ENCODE measurements at regions not wholly inside any gene's neighbourhood (a gene's known extent, or its start where the extent isn't known, plus 50 kb on each side); places are given as distances from the start of the nearest gene placed in this dataset.
A peak's percentile ranks its signal among the peaks of the same experiment; 100 is the strongest.
"Not testable (repeated sequence)": the region's sequence is repeated elsewhere in the genome, so short reads cannot be mapped to it uniquely, and the experiment has no call there.

DNA sequence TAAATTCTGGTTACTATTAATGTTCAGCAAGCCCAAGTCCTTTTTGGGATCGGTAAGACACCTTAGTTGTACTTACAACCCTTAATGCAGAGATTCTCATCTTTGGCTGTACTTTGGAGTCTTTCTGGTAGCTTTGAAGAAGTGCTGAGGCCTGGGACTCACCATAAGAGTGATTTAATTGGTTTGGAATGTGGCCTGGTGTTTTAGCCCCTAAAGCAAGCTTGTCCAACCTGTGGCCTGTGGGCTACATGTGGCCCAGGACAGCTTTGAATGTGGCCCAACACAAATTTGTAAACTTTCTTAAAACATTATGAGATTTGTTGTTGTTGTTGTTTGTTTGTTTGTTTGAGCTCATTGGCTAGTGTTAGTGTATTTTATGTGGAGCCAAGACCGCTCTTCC lies 215.3 kb downstream of the ZIC5 start (continued):
- no peak for TF ChIP-seq ZNF274 (IDR thresholded peaks at IDR 0.05; ENCODE audit: borderline replicate concordance, extremely low read depth, low read length)
- TF ChIP-seq SRF (IDR thresholded peaks at IDR 0.05; ENCODE audit: low read depth, low read length) = no peak
- no peak for TF ChIP-seq KDM1A (IDR thresholded peaks at IDR 0.05; ENCODE audit: borderline replicate concordance, low read length)
- no peak for TF ChIP-seq SIX5 (IDR thresholded peaks at IDR 0.05; ENCODE audit: low read depth, low read length)
- no peak for TF ChIP-seq RXRA (IDR thresholded peaks at IDR 0.05; ENCODE audit: insufficient read depth, low read depth, low read length)

DNA sequence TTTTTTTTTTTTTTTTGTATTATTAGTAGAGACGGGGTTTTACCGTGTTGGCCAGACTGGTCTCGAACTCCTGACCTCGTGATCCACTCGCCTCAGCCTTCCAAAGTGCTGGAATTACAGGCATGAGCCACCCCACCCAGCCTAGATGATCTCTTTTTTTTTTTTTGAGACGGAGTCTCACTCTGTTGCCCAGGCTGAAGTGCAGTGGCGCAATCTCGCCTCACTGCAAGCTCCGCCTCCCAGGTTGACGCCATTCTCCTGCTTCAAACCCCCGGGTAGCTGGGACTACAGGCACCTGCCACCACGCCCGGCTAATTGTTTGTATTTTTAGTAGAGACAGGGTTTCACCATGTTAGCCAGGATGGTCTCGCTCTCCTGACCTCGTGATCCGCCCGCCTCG lies 216.8 kb downstream of the ZIC5 start:
- H3K14ac ChIP-seq (ENCODE audit: insufficient read length); H3K4me1 ChIP-seq (replicated peaks in 1 of 4; ENCODE audit: control insufficient read depth in 3 of 4, insufficient read depth in 4 of 4, low read length in 3 of 4); H2AK5ac ChIP-seq (ENCODE audit: low read depth, low read length); H2BK12ac ChIP-seq (ENCODE audit: low read depth, low read length); H3K27me3 ChIP-seq (replicated peaks in 1 of 4; ENCODE audit: control insufficient read depth in 3 of 4, extremely low read depth in 1 of 4, insufficient read depth in 3 of 4, low read length in 3 of 4); H3K36me3 ChIP-seq (ENCODE audit: control insufficient read depth in 2 of 4, insufficient read depth in 4 of 4, low read length in 3 of 4); H2BK120ac ChIP-seq (replicated peaks; ENCODE audit: low read depth, low read length); H2BK5ac ChIP-seq (ENCODE audit: low read depth, low read length); H3K79me2 ChIP-seq (ENCODE audit: control insufficient read depth in 1 of 2, insufficient read depth in 2 of 2, low read length in 2 of 2); H4K20me1 ChIP-seq (replicated peaks in 1 of 2; ENCODE audit: control insufficient read depth in 1 of 2, insufficient read depth in 2 of 2, low read length in 2 of 2); H3K79me1 ChIP-seq (ENCODE audit: low read depth, low read length); H3K9me3 ChIP-seq (ENCODE audit: insufficient read depth in 2 of 2, low read depth in 1 of 2, low read length in 1 of 2); H2BK20ac ChIP-seq (ENCODE audit: low read length); H4K8ac ChIP-seq (ENCODE audit: extremely low read depth, insufficient read depth, low read length); H3K4ac ChIP-seq (replicated peaks; ENCODE audit: insufficient read length, low read depth, low read length); H3K56ac ChIP-seq (replicated peaks; ENCODE audit: insufficient read length, low read depth, low read length); H2AFZ ChIP-seq (ENCODE audit: low read length); H3K4me2 ChIP-seq (ENCODE audit: insufficient read depth in 1 of 2, low read depth in 2 of 2, low read length in 2 of 2); H2BK15ac ChIP-seq (ENCODE audit: low read length); FAIRE-seq; H3K27ac ChIP-seq (ENCODE audit: low read depth, low read length); H3K23me2 ChIP-seq (ENCODE audit: low read depth, low read length); H3K9ac ChIP-seq (replicated peaks in 1 of 4; ENCODE audit: extremely low read depth in 1 of 4, low read depth in 3 of 4, low read length in 3 of 4); H4K91ac ChIP-seq (replicated peaks; ENCODE audit: insufficient read length, low read length); H4K5ac ChIP-seq (ENCODE audit: insufficient read length, low read depth, low read length); H3K4me3 ChIP-seq (ENCODE audit: extremely low read depth in 1 of 4, insufficient read depth in 2 of 4, low read depth in 3 of 4, low read length in 4 of 4); H3K18ac ChIP-seq (ENCODE audit: extremely low read depth, low read length); H3K23ac ChIP-seq (ENCODE audit: insufficient read length): not testable (repeated sequence)
- peak in 1 of 2 experiments; percentile 0 for DNase-seq (ENCODE audit: low read depth in 1 of 2, low spot score in 2 of 2)
- POLR2A ChIA-PET (ENCODE audit: partially characterized antibody) = interaction anchor here (0.6 to 0.9 kb wide), 2 partner anchors 10 to 16 kb away, joined by 3 read pairs; no protein-coding TSS in a partner anchor
- CTCF ChIA-PET (ENCODE audit: partially characterized antibody) = interaction anchor here (0.5 to 2.6 kb wide), 3 partner anchors 12 to 78 kb away, joined by 3 to 11 read pairs (median 4); no protein-coding TSS in a partner anchor
- WGBS, 2 experiments (ENCODE audit: extremely low coverage in 1 of 2, insufficient coverage in 1 of 2, insufficient read length in 1 of 2, insufficient replicate concordance in 2 of 2, low coverage in 1 of 2, low lambda C conversion rate in 2 of 2, missing lambda C conversion rate in 1 of 2) = 95% methylated on average over 18 of the region's 18 CpGs; no CpG with 5 or more reads in 1 of the 2 experiments

All from H1 (cell line).